ENCODE measurements at regions not wholly inside any gene's neighbourhood (a gene's known extent, or its start where the extent isn't known, plus 50 kb on each side); places are given as distances from the start of the nearest gene placed in this dataset.
"Not testable (repeated sequence)": the region's sequence is repeated elsewhere in the genome, so short reads cannot be mapped to it uniquely, and the experiment has no call there.

DNA sequence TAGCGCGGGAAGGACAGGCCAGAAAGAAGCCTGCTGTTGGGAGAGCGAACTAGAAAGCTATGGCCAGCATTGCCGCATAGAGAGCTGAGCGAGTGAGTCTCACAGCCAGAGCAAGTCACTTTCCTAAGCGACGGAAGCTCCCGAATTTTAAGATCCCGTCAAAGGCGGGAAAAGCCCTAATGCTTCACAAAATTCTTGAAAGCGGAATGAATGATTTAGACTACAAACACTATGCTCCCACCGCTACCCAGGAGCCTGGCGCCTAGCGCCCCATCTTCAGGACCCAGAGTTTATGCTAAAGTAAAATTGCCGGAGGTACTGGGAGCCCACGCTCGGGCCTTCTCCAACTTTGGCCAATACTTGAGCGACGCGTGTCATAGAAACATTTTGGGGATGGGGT is 409.9 kb upstream of the ESRRG start:
- TF ChIP-seq, protein P1, sequence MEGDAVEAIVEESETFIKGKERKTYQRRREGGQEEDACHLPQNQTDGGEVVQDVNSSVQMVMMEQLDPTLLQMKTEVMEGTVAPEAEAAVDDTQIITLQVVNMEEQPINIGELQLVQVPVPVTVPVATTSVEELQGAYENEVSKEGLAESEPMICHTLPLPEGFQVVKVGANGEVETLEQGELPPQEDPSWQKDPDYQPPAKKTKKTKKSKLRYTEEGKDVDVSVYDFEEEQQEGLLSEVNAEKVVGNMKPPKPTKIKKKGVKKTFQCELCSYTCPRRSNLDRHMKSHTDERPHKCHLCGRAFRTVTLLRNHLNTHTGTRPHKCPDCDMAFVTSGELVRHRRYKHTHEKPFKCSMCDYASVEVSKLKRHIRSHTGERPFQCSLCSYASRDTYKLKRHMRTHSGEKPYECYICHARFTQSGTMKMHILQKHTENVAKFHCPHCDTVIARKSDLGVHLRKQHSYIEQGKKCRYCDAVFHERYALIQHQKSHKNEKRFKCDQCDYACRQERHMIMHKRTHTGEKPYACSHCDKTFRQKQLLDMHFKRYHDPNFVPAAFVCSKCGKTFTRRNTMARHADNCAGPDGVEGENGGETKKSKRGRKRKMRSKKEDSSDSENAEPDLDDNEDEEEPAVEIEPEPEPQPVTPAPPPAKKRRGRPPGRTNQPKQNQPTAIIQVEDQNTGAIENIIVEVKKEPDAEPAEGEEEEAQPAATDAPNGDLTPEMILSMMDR (IDR thresholded peaks at IDR 0.05; ENCODE audit: low read depth, low read length), result no peak
- Histone ChIP-seq H3K27me3 (peaks cover 62% of the 10 kb centered on the region), H3K36me3 (no peaks in the 10 kb centered on the region), H3K9me3 (ENCODE audit: low read depth) (no peaks in the 10 kb centered on the region), H3K4me1 (ENCODE audit: low read depth) (peaks cover 9% of the 10 kb centered on the region), H3K4me3 (no peak overlapping the region), H3K27ac (no peak overlapping the region)
- DNase-seq (ENCODE audit: low read depth in 1 of 2, low spot score in 1 of 2), result no peak

DNA sequence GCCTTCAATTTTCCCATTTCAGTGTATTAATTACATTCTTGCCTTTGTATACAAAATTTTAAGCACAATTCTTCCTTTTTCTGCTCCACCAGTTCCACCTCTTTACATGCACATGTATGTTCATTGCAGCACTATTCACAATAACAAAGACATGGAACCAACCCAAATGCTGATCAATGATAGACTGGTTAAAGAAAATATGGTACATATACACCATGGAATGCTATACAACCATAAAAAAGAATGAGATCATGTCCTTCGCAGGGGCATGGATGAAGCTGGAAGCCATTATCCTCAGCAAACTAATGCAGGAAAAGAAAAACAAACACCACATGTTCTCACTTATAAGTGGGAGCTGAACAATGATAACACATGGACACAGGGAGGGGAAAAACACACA is 400.1 kb upstream of the ESRRG start:
- H3K4me3 ChIP-seq; H3K9me3 ChIP-seq (ENCODE audit: low read depth); H3K36me3 ChIP-seq; DNase-seq (ENCODE audit: low read depth in 1 of 2, low spot score in 1 of 2); H3K4me1 ChIP-seq (ENCODE audit: low read depth); H3K27ac ChIP-seq; H3K27me3 ChIP-seq: not testable (repeated sequence)

DNA sequence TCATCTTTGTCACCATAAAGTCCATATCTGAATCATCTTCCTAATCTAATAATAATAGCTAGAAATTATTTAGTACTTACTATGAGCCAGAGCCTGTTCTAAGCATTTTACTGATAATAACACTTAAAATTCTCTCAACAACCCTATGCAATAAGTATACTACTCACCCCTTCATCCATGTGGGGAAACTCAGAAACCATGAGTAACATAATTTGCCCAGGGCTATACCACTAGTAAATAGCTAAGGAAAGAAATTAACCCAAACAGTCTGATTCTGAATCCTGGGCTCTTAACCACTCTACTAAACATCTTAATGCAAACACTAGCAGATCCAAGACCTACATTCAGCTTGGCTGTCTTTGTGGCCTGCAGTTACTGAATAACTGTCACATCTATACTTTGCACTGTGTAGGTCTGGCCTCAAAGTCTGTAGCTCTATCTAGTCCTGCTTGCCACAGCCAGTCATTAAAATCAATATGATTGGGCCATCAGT is 394.8 kb upstream of the ESRRG start:
- no peak overlapping the region for H3K27ac ChIP-seq
- no peak for DNase-seq (ENCODE audit: low read depth in 1 of 2, low spot score in 1 of 2)
- H3K4me3 ChIP-seq, result no peak overlapping the region
- peaks cover 8% of the 10 kb centered on the region for H3K4me1 ChIP-seq (ENCODE audit: low read depth)
- no peaks in the 10 kb centered on the region for H3K9me3 ChIP-seq (ENCODE audit: low read depth)
- TF ChIP-seq, protein P1 (IDR thresholded peaks at IDR 0.05; ENCODE audit: low read depth, low read length), result no peak
- no peaks in the 10 kb centered on the region for H3K36me3 ChIP-seq
- H3K27me3 ChIP-seq, result no peaks in the 10 kb centered on the region

- no peak for DNase-seq (ENCODE audit: low read depth in 1 of 2, low spot score in 1 of 2)
- H3K9me3 ChIP-seq (ENCODE audit: low read depth), result no peaks in the 10 kb centered on the region
- H3K27ac ChIP-seq, result no peak overlapping the region
- TF ChIP-seq, protein P1 (IDR thresholded peaks at IDR 0.05; ENCODE audit: low read depth, low read length), result no peak
- no peak overlapping the region for H3K4me3 ChIP-seq
- H3K36me3 ChIP-seq, result no peaks in the 10 kb centered on the region
- H3K4me1 ChIP-seq (ENCODE audit: low read depth), result peaks cover 8% of the 10 kb centered on the region
- H3K27me3 ChIP-seq, result no peaks in the 10 kb centered on the region
Measured at GRCh38 chr1:217115404-217116380, 392.5 kb upstream of the ESRRG start.

- no peaks in the 10 kb centered on the region for H3K9me3 ChIP-seq (ENCODE audit: low read depth)
- H3K27me3 ChIP-seq, result no peaks in the 10 kb centered on the region
- H3K36me3 ChIP-seq, result no peaks in the 10 kb centered on the region
- H3K4me1 ChIP-seq (ENCODE audit: low read depth), result no peaks in the 10 kb centered on the region
- no peak for DNase-seq (ENCODE audit: low read depth in 1 of 2, low spot score in 1 of 2)
- TF ChIP-seq, protein P1 (IDR thresholded peaks at IDR 0.05; ENCODE audit: low read depth, low read length), result no peak
- no peak overlapping the region for H3K27ac ChIP-seq
- H3K4me3 ChIP-seq, result no peak overlapping the region
Measured at GRCh38 chr1:217109928-217110327, 386.7 kb upstream of the ESRRG start.

- no peak for DNase-seq (ENCODE audit: low read depth in 1 of 2, low spot score in 1 of 2)
- TF ChIP-seq, protein P1 (IDR thresholded peaks at IDR 0.05; ENCODE audit: low read depth, low read length), result no peak
- H3K27me3 ChIP-seq, result no peaks in the 10 kb centered on the region
Measured at GRCh38 chr1:217106231-217106901, 383.1 kb upstream of the ESRRG start.

More at GRCh38 chr1:217106231-217106901, 383.1 kb upstream of the ESRRG start:
- H3K4me3 ChIP-seq, result no peak overlapping the region
- H3K9me3 ChIP-seq (ENCODE audit: low read depth), result no peaks in the 10 kb centered on the region
- no peak overlapping the region for H3K27ac ChIP-seq
- H3K4me1 ChIP-seq (ENCODE audit: low read depth), result no peaks in the 10 kb centered on the region
- no peaks in the 10 kb centered on the region for H3K36me3 ChIP-seq

Data from cardiac muscle cell (in vitro differentiated cells and primary cell).